Gastrocnemius medialis (tissue), 4 donors: ENCODE measurements at regions not wholly inside any gene's neighbourhood (a gene's known extent, or its start where the extent isn't known, plus 50 kb on each side); places are given as distances from the start of the nearest gene placed in this dataset.

Experiments used
- ATAC-seq, 2 donors: fragments of 150-250 bp; one replicate each; pipeline ENCODE4 v1.9.1; 2016
- DNase-seq, 2 donors: peaks; one replicate each; pipeline ENCODE4 v3.0.0-alpha.2; 2019
- H3K27ac ChIP-seq, 4 donors: fragments of 200-600 bp; sonication (generic); 1 replicate in 1 of 4; 2 replicates in 3 of 4; pipeline ENCODE4 v1.5.1; 2016 to 2018; ENCODE audit warnings: mild to moderate bottlenecking in 2 of 4, moderate library complexity in 1 of 4
- H3K27me3 ChIP-seq, 3 donors: fragments of 200-600 bp; sonication (generic) in 2 of 3; 1 replicate in 1 of 3; 2 replicates in 2 of 3; pipeline versions ENCODE4 v1.5.1 to v1.6.0; 2016 to 2019; ENCODE audit warnings: mild to moderate bottlenecking in 1 of 3, moderate library complexity in 1 of 3
- H3K36me3 ChIP-seq, 2 donors: fragments of 200-600 bp; sonication (generic) in 1 of 2; one replicate each; pipeline ENCODE4 v1.5.1; 2017 to 2018
- H3K4me1 ChIP-seq, 2 donors: fragments of 200-600 bp; sonication (generic) in 1 of 2; one replicate each; pipeline ENCODE4 v1.5.1; 2016 to 2017; ENCODE audit warnings: mild to moderate bottlenecking in 2 of 2
- H3K4me3 ChIP-seq, 4 donors: fragments of 200-600 bp; sonication (generic) in 3 of 4; 1 replicate in 1 of 4; 2 replicates in 3 of 4; pipeline ENCODE4 v1.5.1; 2016 to 2019; ENCODE audit warnings: mild to moderate bottlenecking in 2 of 4
- H3K9me3 ChIP-seq, 3 donors: fragments of 200-600 bp; sonication (generic) in 2 of 3; 1 replicate in 1 of 3; 2 replicates in 2 of 3; pipeline ENCODE4 v1.5.1; 2016 to 2019
- POLR2A ChIP-seq, 2 donors: fragments of 450-650 bp; IDR thresholded peaks; one replicate each; pipeline ENCODE4 v1.6.1; 2017; ENCODE audit warnings: antibody characterized with exemption in 2 of 2, mild to moderate bottlenecking in 2 of 2, moderate library complexity in 2 of 2
- in situ Hi-C, 4 donors: fragments of 200-750 bp; cut with MboI; loops; one replicate each; pipeline versions ENCODE4 v1.15.0 to v1.8.0; 2017; ENCODE audit warnings: low sequenced_read_pairs in 4 of 4
- intact Hi-C: fragments of 100-400 bp; cut with DNase I; formaldehyde crosslinking; loops from one replicate; pipeline ENCODE4 v1.15.1; 2023; ENCODE audit warnings: low total_unique reads
- TF ChIP-seq, protein P1 (sequence below), 5 experiments: fragments of 450-650 bp in 3 of 5; fragments of 200-600 bp in 2 of 5; sonication (generic) in 2 of 5; IDR thresholded peaks in 4 of 5; conservative IDR thresholded peaks in 1 of 5; 1 replicate in 4 of 5; 2 replicates in 1 of 5; pipeline ENCODE4 v1.5.1; 2016 to 2019; ENCODE audit warnings: antibody characterized with exemption in 5 of 5, mild to moderate bottlenecking in 3 of 5, moderate library complexity in 3 of 5

- TF ChIP-seq, protein P1, sequence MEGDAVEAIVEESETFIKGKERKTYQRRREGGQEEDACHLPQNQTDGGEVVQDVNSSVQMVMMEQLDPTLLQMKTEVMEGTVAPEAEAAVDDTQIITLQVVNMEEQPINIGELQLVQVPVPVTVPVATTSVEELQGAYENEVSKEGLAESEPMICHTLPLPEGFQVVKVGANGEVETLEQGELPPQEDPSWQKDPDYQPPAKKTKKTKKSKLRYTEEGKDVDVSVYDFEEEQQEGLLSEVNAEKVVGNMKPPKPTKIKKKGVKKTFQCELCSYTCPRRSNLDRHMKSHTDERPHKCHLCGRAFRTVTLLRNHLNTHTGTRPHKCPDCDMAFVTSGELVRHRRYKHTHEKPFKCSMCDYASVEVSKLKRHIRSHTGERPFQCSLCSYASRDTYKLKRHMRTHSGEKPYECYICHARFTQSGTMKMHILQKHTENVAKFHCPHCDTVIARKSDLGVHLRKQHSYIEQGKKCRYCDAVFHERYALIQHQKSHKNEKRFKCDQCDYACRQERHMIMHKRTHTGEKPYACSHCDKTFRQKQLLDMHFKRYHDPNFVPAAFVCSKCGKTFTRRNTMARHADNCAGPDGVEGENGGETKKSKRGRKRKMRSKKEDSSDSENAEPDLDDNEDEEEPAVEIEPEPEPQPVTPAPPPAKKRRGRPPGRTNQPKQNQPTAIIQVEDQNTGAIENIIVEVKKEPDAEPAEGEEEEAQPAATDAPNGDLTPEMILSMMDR (IDR thresholded peaks at IDR 0.05 in 4 of 5, conservative IDR thresholded peaks at IDR 0.05 in 1 of 5): no peak
- TF ChIP-seq POLR2A (IDR thresholded peaks at IDR 0.05): no peak
- in situ Hi-C loops: no loop called here
Measured at GRCh38 chr1:232209357-232209756, 420.6 kb downstream of the SIPA1L2 start.

DNA sequence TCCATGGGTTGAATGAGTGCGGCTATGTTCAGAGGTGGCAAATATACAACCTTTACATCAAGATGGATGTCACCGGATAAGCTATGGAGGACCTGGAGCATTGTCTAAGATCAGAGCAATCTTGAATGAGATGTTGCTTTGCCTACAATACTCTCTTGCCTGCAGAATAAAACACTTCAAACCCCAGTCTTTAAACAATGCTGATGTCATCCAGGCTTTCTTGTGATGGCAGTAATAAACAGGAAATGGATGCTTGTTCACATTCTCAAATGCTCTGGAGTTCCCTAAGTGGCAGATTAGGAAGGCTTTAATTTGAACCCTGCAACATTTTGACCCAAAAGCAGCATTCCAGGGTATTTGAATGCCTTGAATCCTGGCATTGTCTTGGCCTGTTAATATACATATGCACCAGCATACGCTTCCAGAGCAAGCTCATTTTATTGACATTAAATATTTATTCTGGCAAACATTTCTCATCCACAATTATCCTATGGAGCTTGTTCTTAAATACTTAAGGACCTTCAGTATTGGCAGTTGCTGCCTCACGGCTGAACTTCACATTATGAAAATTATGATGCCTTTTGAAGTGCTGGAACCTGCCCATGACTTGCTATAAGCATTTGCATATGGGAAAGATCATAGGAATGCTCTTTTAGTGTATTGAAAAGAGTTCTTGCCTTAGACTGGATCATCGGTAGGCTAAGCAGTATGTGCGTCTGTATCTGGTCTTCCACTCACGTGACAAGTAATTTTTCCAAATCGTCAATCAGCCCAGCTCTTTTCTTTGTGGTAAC lies 422.7 kb downstream of the SIPA1L2 start:
- no peak for ATAC-seq
- Histone ChIP-seq H3K4me1 (no peaks in the 10 kb centered on the region), H3K27me3 (no peaks in the 10 kb centered on the region), H3K4me3 (no peak overlapping the region), H3K27ac (no peak overlapping the region), H3K9me3 (peaks cover 0 to 3% (median 0%) of the 10 kb centered on the region in 3 donors), H3K36me3 (no peaks in the 10 kb centered on the region)
- intact Hi-C loops (no loop called here), in situ Hi-C loops (no loop called here)
- no peak for TF ChIP-seq POLR2A (IDR thresholded peaks at IDR 0.05)
- TF ChIP-seq, protein P1 (IDR thresholded peaks at IDR 0.05 in 4 of 5, conservative IDR thresholded peaks at IDR 0.05 in 1 of 5): no peak
- DNase-seq: no peak

More at GRCh38 chr1:232209357-232209756, 420.6 kb downstream of the SIPA1L2 start:
- no peaks in the 10 kb centered on the region for H3K9me3 ChIP-seq
- no peaks in the 10 kb centered on the region for H3K4me1 ChIP-seq
- H3K27ac ChIP-seq: no peak overlapping the region
- no peak overlapping the region for H3K4me3 ChIP-seq
- intact Hi-C loops: no loop called here
- no peaks in the 10 kb centered on the region for H3K36me3 ChIP-seq
- no peaks in the 10 kb centered on the region for H3K27me3 ChIP-seq
- no peak for DNase-seq
- no peak for ATAC-seq

- in situ Hi-C loops: no loop called here
- no peak for ATAC-seq
Measured at GRCh38 chr1:232204269-232204668, 425.7 kb downstream of the SIPA1L2 start.

DNA sequence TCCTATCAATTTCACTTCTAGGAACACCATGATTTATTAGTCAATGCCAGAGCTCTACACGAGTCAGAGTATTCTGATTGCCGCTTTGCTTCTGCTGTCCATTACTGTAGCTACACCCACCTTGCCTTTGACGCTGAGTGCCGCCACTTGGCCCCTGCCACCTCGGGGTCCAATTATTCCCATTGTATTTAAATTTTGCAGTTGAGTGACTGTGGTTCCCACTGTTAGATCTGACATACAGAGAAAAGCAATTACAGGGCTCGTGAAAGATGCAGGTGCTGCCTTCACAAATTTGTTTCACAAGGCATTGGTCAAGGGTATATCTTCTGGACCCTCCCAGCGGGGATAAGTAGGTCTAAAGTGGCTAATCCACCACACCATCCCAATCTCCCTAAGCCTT lies 428.9 kb downstream of the SIPA1L2 start:
- H3K4me3 ChIP-seq: no peak overlapping the region
- no peak for DNase-seq
- intact Hi-C loops (no loop called here), in situ Hi-C loops (no loop called here)
- peaks cover 0 to 3% (median 0%) of the 10 kb centered on the region in 3 donors for H3K9me3 ChIP-seq
- H3K27me3 ChIP-seq: no peaks in the 10 kb centered on the region
- no peaks in the 10 kb centered on the region for H3K4me1 ChIP-seq
- TF ChIP-seq POLR2A (IDR thresholded peaks at IDR 0.05): no peak
- TF ChIP-seq, protein P1 (IDR thresholded peaks at IDR 0.05 in 4 of 5, conservative IDR thresholded peaks at IDR 0.05 in 1 of 5): no peak
- ATAC-seq: no peak
- no peaks in the 10 kb centered on the region for H3K36me3 ChIP-seq
- H3K27ac ChIP-seq: no peak overlapping the region

More at GRCh38 chr1:232204269-232204668, 425.7 kb downstream of the SIPA1L2 start:
- no peaks in the 10 kb centered on the region for H3K4me1 ChIP-seq
- no peak for DNase-seq
- intact Hi-C loops: no loop called here
- no peaks in the 10 kb centered on the region for H3K27me3 ChIP-seq
- no peak overlapping the region for H3K27ac ChIP-seq
- TF ChIP-seq, protein P1 (IDR thresholded peaks at IDR 0.05 in 4 of 5, conservative IDR thresholded peaks at IDR 0.05 in 1 of 5): no peak
- TF ChIP-seq POLR2A (IDR thresholded peaks at IDR 0.05): no peak
- peaks cover 0 to 3% (median 0%) of the 10 kb centered on the region in 3 donors for H3K9me3 ChIP-seq
- H3K4me3 ChIP-seq: no peak overlapping the region
- H3K36me3 ChIP-seq: no peaks in the 10 kb centered on the region
